ENCODE measurements at regions not wholly inside any gene's neighbourhood (a gene's known extent, or its start where the extent isn't known, plus 50 kb on each side); places are given as distances from the start of the nearest gene placed in this dataset.

DNA sequence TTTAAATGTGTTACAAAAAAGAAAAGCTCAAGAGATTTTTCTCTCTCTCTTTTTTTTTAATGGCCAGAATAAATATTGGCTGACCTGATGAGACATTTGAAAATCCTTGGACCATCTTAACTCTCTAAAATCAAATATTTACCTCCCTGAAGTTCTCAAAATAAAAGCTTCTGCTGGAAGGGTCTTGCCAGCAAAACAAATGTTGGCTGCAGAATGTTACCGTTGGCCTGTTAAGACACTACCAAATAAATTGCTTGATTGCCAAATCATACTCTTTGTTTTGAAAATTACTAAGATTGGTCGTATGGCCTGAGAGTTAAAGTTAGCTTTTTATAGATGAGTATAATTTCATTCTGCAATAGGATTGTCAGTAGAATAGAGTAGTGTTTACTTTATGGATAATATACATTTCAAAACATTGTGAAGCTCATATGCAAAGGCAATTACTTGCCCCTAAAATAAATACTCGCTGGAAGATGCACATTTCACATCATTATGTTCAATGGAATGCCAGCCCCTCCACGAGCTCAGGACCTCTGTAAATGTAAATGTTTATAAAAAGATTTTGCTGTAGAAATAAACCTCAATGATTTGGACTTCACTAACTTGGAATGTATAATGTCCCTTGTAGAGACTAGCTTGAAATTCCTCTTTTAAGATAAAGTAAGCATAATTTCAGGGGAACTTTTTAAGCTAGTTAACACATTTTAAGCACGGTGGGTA, 193.4 kb downstream of the SOX11 start:
- no peak for ATAC-seq
- no peak overlapping the region for H3K4me3 ChIP-seq
- DNase-seq: no peak
- no peaks in the 10 kb centered on the region for H3K4me1 ChIP-seq
- no peaks in the 10 kb centered on the region for H3K36me3 ChIP-seq
- no peaks in the 10 kb centered on the region for H3K9me3 ChIP-seq
- H3K27ac ChIP-seq: no peak overlapping the region
- no peaks in the 10 kb centered on the region for H3K27me3 ChIP-seq
- TF ChIP-seq, protein P1, sequence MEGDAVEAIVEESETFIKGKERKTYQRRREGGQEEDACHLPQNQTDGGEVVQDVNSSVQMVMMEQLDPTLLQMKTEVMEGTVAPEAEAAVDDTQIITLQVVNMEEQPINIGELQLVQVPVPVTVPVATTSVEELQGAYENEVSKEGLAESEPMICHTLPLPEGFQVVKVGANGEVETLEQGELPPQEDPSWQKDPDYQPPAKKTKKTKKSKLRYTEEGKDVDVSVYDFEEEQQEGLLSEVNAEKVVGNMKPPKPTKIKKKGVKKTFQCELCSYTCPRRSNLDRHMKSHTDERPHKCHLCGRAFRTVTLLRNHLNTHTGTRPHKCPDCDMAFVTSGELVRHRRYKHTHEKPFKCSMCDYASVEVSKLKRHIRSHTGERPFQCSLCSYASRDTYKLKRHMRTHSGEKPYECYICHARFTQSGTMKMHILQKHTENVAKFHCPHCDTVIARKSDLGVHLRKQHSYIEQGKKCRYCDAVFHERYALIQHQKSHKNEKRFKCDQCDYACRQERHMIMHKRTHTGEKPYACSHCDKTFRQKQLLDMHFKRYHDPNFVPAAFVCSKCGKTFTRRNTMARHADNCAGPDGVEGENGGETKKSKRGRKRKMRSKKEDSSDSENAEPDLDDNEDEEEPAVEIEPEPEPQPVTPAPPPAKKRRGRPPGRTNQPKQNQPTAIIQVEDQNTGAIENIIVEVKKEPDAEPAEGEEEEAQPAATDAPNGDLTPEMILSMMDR (IDR thresholded peaks at IDR 0.05): no peak
- intact Hi-C loops (cut with DNase I): no loop called here

DNA sequence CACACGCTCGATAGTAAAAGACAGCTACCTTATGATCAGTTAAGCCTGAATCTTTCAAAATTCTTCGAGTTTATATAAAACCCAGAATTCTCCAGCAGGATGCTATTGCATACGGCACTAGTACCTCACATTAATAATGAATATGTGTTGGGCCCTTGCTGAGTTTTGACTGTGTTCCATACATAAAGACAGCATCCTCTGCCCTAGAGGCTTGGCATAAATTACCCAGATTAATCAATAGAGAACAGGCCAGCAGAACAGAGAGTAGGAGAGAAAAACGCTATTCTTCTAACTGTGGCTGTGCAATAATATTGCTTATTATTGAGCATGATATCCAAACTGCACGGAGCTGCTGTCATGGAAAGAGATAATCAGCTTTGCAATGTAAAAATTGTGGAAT, 194.3 kb downstream of the SOX11 start:
- no peak for DNase-seq
- TF ChIP-seq, protein P1 (IDR thresholded peaks at IDR 0.05): no peak
- H3K4me1 ChIP-seq: no peaks in the 10 kb centered on the region
- H3K4me3 ChIP-seq: no peak overlapping the region
- ATAC-seq: no peak
- H3K27ac ChIP-seq: no peak overlapping the region
- H3K36me3 ChIP-seq: no peaks in the 10 kb centered on the region
- intact Hi-C loops (cut with DNase I): no loop called here
- no peaks in the 10 kb centered on the region for H3K9me3 ChIP-seq
- no peaks in the 10 kb centered on the region for H3K27me3 ChIP-seq

- Histone ChIP-seq H3K4me1 (no peaks in the 10 kb centered on the region), H3K36me3 (no peaks in the 10 kb centered on the region), H3K4me3 (no peak overlapping the region), H3K27ac (no peak overlapping the region), H3K9me3 (no peaks in the 10 kb centered on the region), H3K27me3 (no peaks in the 10 kb centered on the region)
- DNase-seq (no peak), ATAC-seq (no peak)
- intact Hi-C loops (cut with DNase I): no loop called here
- TF ChIP-seq, protein P1 (IDR thresholded peaks at IDR 0.05): no peak
Observed at GRCh38 chr2:5888126-5888525, 195.9 kb downstream of the SOX11 start.

GRCh38 chr2:5889519-5889918, 197.3 kb downstream of the SOX11 start:
- ATAC-seq (no peak), DNase-seq (no peak)
- Histone ChIP-seq H3K27me3 (no peaks in the 10 kb centered on the region), H3K4me3 (no peak overlapping the region), H3K9me3 (no peaks in the 10 kb centered on the region), H3K27ac (no peak overlapping the region), H3K4me1 (no peaks in the 10 kb centered on the region), H3K36me3 (no peaks in the 10 kb centered on the region)
- TF ChIP-seq, protein P1 (IDR thresholded peaks at IDR 0.05): no peak
- intact Hi-C loops (cut with DNase I): no loop called here

DNA sequence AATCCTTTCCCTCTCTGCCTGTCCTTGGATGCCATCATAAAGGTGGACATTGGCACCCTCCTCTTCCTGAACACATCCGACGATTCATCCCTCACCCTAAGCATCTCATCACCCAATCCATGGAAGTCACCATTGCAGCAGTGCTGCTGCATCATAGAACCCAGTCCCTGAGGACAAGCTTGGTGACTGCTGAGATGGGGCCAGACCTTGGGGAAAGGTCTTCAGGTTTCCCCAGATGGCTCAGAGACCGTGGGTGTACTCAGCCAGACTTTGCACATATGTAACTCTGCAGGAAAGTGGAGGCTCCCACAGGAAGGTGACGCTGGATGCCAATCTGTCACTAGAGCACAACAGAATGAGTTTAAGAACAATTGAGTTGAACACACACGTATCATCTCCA, 202.2 kb downstream of the SOX11 start:
- Histone ChIP-seq H3K9me3 (no peaks in the 10 kb centered on the region), H3K27ac (no peak overlapping the region), H3K36me3 (no peaks in the 10 kb centered on the region), H3K27me3 (no peaks in the 10 kb centered on the region), H3K4me1 (no peaks in the 10 kb centered on the region), H3K4me3 (no peak overlapping the region)
- DNase-seq (no peak), ATAC-seq (no peak)
- intact Hi-C loops (cut with DNase I): no loop called here
- TF ChIP-seq, protein P1 (IDR thresholded peaks at IDR 0.05): no peak

- H3K27ac ChIP-seq: no peak overlapping the region
- no peaks in the 10 kb centered on the region for H3K27me3 ChIP-seq
- TF ChIP-seq, protein P1 (IDR thresholded peaks at IDR 0.05): no peak
- H3K9me3 ChIP-seq: no peaks in the 10 kb centered on the region
- intact Hi-C loops (cut with DNase I): no loop called here
- no peaks in the 10 kb centered on the region for H3K36me3 ChIP-seq
- H3K4me3 ChIP-seq: no peak overlapping the region
- DNase-seq: no peak
- ATAC-seq: no peak
- no peaks in the 10 kb centered on the region for H3K4me1 ChIP-seq
Observed at GRCh38 chr2:5895284-5895683, 203.1 kb downstream of the SOX11 start.
